AG04450 (cell line): ENCODE measurements at regions not wholly inside any gene's neighbourhood (a gene's known extent, or its start where the extent isn't known, plus 50 kb on each side); places are given as distances from the start of the nearest gene placed in this dataset.
A peak's percentile ranks its signal among the peaks of the same experiment; 100 is the strongest.

ENCODE experiments used
- CTCF ChIA-PET: fragments of 300-600, 350-600 bp; formaldehyde crosslinking; extraction: SDS; loops from one replicate; lab custom pipeline; 2022; ENCODE audit warnings: antibody characterized with exemption, inconsistent platforms; lab: Charles Lee
- POLR2A ChIA-PET: fragments of 350-600 bp; formaldehyde crosslinking; extraction: SDS; loops from one replicate; lab custom pipeline; 2021; ENCODE audit warnings: antibody characterized with exemption, inconsistent platforms; lab: Yijun Ruan, JAX
- DNase-seq: peaks from one replicate; pipeline ENCODE4 v3.0.0-alpha.2; 2011; ENCODE audit warnings: low read depth, low spot score
- H3K27ac ChIP-seq: one replicate; pipeline ENCODE4 v1.5.1; 2012; ENCODE audit warnings: low read depth, low read length, control low read depth
- H3K27me3 ChIP-seq: one replicate; pipeline ENCODE4 v1.6.0; 2012; ENCODE audit warnings: low read length; ENCODE audit not compliant: control insufficient read depth, insufficient read depth
- H3K4me3 ChIP-seq: 2 replicates; pipeline ENCODE4 v1.5.1; 2011; ENCODE audit warnings: mild to moderate bottlenecking, low read depth, low read length, control low read depth
- H3K9me3 ChIP-seq: 2 replicates; pipeline ENCODE4 v1.5.1; 2012; ENCODE audit warnings: low read length; ENCODE audit not compliant: control insufficient read depth, insufficient read depth
- TF ChIP-seq, protein P1 (sequence below): IDR thresholded peaks from 2 replicates; pipeline ENCODE4 v1.5.1; 2011; ENCODE audit warnings: low read depth, low read length, control low read depth, inconsistent platforms

- H3K9me3 ChIP-seq = no peaks in the 10 kb centered on the region
- H3K27me3 ChIP-seq = no peaks in the 10 kb centered on the region
- H3K27ac ChIP-seq = no peak overlapping the region
- no peak for DNase-seq
- POLR2A ChIA-PET = no interaction called here
- CTCF ChIA-PET = interaction anchor here (1.2 kb wide), 1 partner anchor 15 kb away, joined by 3 read pairs; no protein-coding TSS in a partner anchor
- TF ChIP-seq, protein P1, sequence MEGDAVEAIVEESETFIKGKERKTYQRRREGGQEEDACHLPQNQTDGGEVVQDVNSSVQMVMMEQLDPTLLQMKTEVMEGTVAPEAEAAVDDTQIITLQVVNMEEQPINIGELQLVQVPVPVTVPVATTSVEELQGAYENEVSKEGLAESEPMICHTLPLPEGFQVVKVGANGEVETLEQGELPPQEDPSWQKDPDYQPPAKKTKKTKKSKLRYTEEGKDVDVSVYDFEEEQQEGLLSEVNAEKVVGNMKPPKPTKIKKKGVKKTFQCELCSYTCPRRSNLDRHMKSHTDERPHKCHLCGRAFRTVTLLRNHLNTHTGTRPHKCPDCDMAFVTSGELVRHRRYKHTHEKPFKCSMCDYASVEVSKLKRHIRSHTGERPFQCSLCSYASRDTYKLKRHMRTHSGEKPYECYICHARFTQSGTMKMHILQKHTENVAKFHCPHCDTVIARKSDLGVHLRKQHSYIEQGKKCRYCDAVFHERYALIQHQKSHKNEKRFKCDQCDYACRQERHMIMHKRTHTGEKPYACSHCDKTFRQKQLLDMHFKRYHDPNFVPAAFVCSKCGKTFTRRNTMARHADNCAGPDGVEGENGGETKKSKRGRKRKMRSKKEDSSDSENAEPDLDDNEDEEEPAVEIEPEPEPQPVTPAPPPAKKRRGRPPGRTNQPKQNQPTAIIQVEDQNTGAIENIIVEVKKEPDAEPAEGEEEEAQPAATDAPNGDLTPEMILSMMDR = no peak
- H3K4me3 ChIP-seq = no peak overlapping the region
Measured at GRCh38 chr1:79105500-79105899, 99.0 kb upstream of the ADGRL4 start.

GRCh38 chr1:79104617-79105016 lies 98.1 kb upstream of the ADGRL4 start:
- CTCF ChIA-PET = interaction anchor here (1.2 kb wide), 1 partner anchor 14 kb away, joined by 3 read pairs; no protein-coding TSS in a partner anchor
- Histone ChIP-seq H3K27ac (no peak overlapping the region), H3K9me3 (no peaks in the 10 kb centered on the region), H3K27me3 (no peaks in the 10 kb centered on the region), H3K4me3 (no peak overlapping the region)
- POLR2A ChIA-PET = no interaction called here
- TF ChIP-seq, protein P1 = no peak
- DNase-seq = no peak

GRCh38 chr1:79100385-79100784 lies 93.9 kb upstream of the ADGRL4 start:
- TF ChIP-seq, protein P1 = no peak
- Histone ChIP-seq H3K4me3 (no peak overlapping the region), H3K27ac (no peak overlapping the region), H3K9me3 (no peaks in the 10 kb centered on the region), H3K27me3 (no peaks in the 10 kb centered on the region)
- POLR2A ChIA-PET = no interaction called here
- peak; percentile 50 for DNase-seq
- CTCF ChIA-PET = no interaction called here

- H3K27me3 ChIP-seq = no peaks in the 10 kb centered on the region
- no peaks in the 10 kb centered on the region for H3K9me3 ChIP-seq
- no peak overlapping the region for H3K27ac ChIP-seq
- DNase-seq = no peak
- H3K4me3 ChIP-seq = no peak overlapping the region
- TF ChIP-seq, protein P1 = no peak
- ChIA-PET CTCF (interaction anchor here (1.3 kb wide), 1 partner anchor 14 kb away, joined by 3 read pairs; no protein-coding TSS in a partner anchor), POLR2A (interaction anchor here (0.7 kb wide), 1 partner anchor 403 kb away, joined by 3 read pairs; no protein-coding TSS in a partner anchor)
Measured at GRCh38 chr1:79090985-79091384, 84.5 kb upstream of the ADGRL4 start.

GRCh38 chr1:79089946-79090345 lies 83.4 kb upstream of the ADGRL4 start:
- no peak for DNase-seq
- ChIA-PET CTCF (no interaction called here), POLR2A (no interaction called here)
- H3K27ac ChIP-seq = no peak overlapping the region
- H3K4me3 ChIP-seq = no peak overlapping the region
- H3K27me3 ChIP-seq = no peaks in the 10 kb centered on the region
- TF ChIP-seq, protein P1 = no peak
- H3K9me3 ChIP-seq = no peaks in the 10 kb centered on the region
